H9 (cell line): ENCODE measurements at regions not wholly inside any gene's neighbourhood (a gene's known extent, or its start where the extent isn't known, plus 50 kb on each side); places are given as distances from the start of the nearest gene placed in this dataset.

Experiments
- DNase-seq: peaks from one replicate; pipeline ENCODE4 v3.0.0-alpha.2; 2017
- H2AFZ ChIP-seq: one replicate; pipeline ENCODE4 v1.6.1; 2013; ENCODE audit warnings: mild to moderate bottlenecking, low read length, control low read depth, moderate library complexity
- H2AK5ac ChIP-seq: 2 replicates; pipeline ENCODE4 v1.6.1; 2013; ENCODE audit warnings: low read length, control low read depth, mixed read lengths; ENCODE audit not compliant: insufficient read length
- H2BK120ac ChIP-seq: one replicate; pipeline ENCODE4 v1.6.1; 2013; ENCODE audit warnings: low read depth, mild to moderate bottlenecking, low read length, control low read depth, inconsistent platforms; ENCODE audit not compliant: poor library complexity, severe bottlenecking
- H2BK12ac ChIP-seq: 2 replicates; pipeline ENCODE4 v1.6.1; 2013; ENCODE audit warnings: low read length, control low read depth, mixed read lengths, low read depth; ENCODE audit not compliant: insufficient read length
- H2BK15ac ChIP-seq: 2 replicates; pipeline ENCODE4 v1.6.1; 2013; ENCODE audit warnings: low read depth, low read length, control low read depth
- H2BK20ac ChIP-seq: one replicate; pipeline ENCODE4 v1.6.1; 2013; ENCODE audit warnings: low read depth, mild to moderate bottlenecking, low read length, control low read depth, inconsistent platforms; ENCODE audit not compliant: poor library complexity, severe bottlenecking
- H2BK5ac ChIP-seq: 2 replicates; pipeline ENCODE4 v1.6.1; 2013; ENCODE audit warnings: low read length, control low read depth, mixed read lengths; ENCODE audit not compliant: insufficient read length
- H3K14ac ChIP-seq: 2 replicates; pipeline ENCODE4 v1.6.1; 2013; ENCODE audit warnings: low read length, control low read depth; ENCODE audit not compliant: insufficient read depth
- H3K18ac ChIP-seq: 2 replicates; pipeline ENCODE4 v1.6.1; 2013; ENCODE audit warnings: low read depth, mild to moderate bottlenecking, mixed read lengths, low read length, control low read depth; ENCODE audit not compliant: insufficient read length
- H3K23ac ChIP-seq: 2 replicates; pipeline ENCODE4 v1.6.1; 2013; ENCODE audit warnings: low read length, control low read depth, mixed read lengths, low read depth; ENCODE audit not compliant: insufficient read length
- H3K23me2 ChIP-seq: 2 replicates; pipeline ENCODE4 v1.6.1; 2013; ENCODE audit warnings: low read depth, mild to moderate bottlenecking, mixed read lengths, low read length, control low read depth; ENCODE audit not compliant: insufficient read length, poor library complexity, severe bottlenecking
- H3K27ac ChIP-seq: 2 replicates; pipeline ENCODE4 v1.5.1; 2013; ENCODE audit warnings: low read length, control low read depth, mixed read lengths, low read depth; ENCODE audit not compliant: insufficient read length
- H3K27me3 ChIP-seq: 2 replicates; pipeline ENCODE4 v1.6.1; 2013; ENCODE audit warnings: low read length, control low read depth, inconsistent platforms; ENCODE audit not compliant: insufficient read depth
- H3K4ac ChIP-seq: 2 replicates; pipeline ENCODE4 v1.6.1; 2013; ENCODE audit warnings: low read depth, mild to moderate bottlenecking, control low read depth, inconsistent platforms, low read length, moderate library complexity
- H3K4me1 ChIP-seq: 2 replicates; pipeline ENCODE4 v1.6.1; 2013; ENCODE audit warnings: low read length, control low read depth, inconsistent platforms; ENCODE audit not compliant: insufficient read depth
- H3K4me2 ChIP-seq: 2 replicates; pipeline ENCODE4 v1.6.1; 2013; ENCODE audit warnings: low read length, control low read depth, mixed read lengths; ENCODE audit not compliant: insufficient read length, insufficient read depth
- H3K56ac ChIP-seq: 2 replicates; pipeline ENCODE4 v1.6.1; 2013; ENCODE audit warnings: low read depth, mild to moderate bottlenecking, mixed read lengths, low read length, control low read depth; ENCODE audit not compliant: insufficient read length
- H3K79me1 ChIP-seq: 2 replicates; pipeline ENCODE4 v1.6.1; 2013; ENCODE audit warnings: low read depth, mild to moderate bottlenecking, moderate library complexity, low read length, control low read depth, inconsistent platforms; ENCODE audit not compliant: insufficient read depth, poor library complexity, severe bottlenecking
- H3K79me2 ChIP-seq: 2 replicates; pipeline ENCODE4 v1.6.1; 2013; ENCODE audit warnings: low read length, control low read depth, inconsistent platforms; ENCODE audit not compliant: insufficient read depth
- H3K9ac ChIP-seq: 2 replicates; pipeline ENCODE4 v1.6.1; 2013; ENCODE audit warnings: low read length, control low read depth, mixed read lengths; ENCODE audit not compliant: insufficient read length; ENCODE audit errors: extremely low read depth
- H3K9me3 ChIP-seq: one replicate; pipeline ENCODE4 v1.6.1; 2013; ENCODE audit warnings: low read depth, low read length, inconsistent platforms; ENCODE audit not compliant: control insufficient read depth
- H3T11ph ChIP-seq: one replicate; pipeline ENCODE4 v1.6.1; 2013; ENCODE audit warnings: mild to moderate bottlenecking, low read length, control low read depth, inconsistent platforms
- H4K20me1 ChIP-seq: one replicate; pipeline ENCODE4 v1.6.1; 2013; ENCODE audit not compliant: control insufficient read depth, insufficient read length, insufficient read depth
- H4K5ac ChIP-seq: 2 replicates; pipeline ENCODE4 v1.6.1; 2013; ENCODE audit warnings: low read depth, mild to moderate bottlenecking, mixed read lengths, low read length, control low read depth; ENCODE audit not compliant: insufficient read length
- H4K8ac ChIP-seq: replicated peaks from 2 replicates; pipeline ENCODE4 v1.6.1; 2013; ENCODE audit warnings: low read length, control low read depth, mixed read lengths, low read depth; ENCODE audit not compliant: insufficient read length
- H4K91ac ChIP-seq: 2 replicates; pipeline ENCODE4 v1.6.1; 2013; ENCODE audit warnings: low read depth, mild to moderate bottlenecking, moderate library complexity, mixed read lengths, low read length, control low read depth; ENCODE audit not compliant: insufficient read length
- H3K27ac Mint-ChIP-seq, 3 experiments: 2 replicates in 2 of 3; 3 replicates in 1 of 3; pipeline ENCODE4 v1.8.0; 2020 to 2021; ENCODE audit warnings: mixed read lengths in 3 of 3, mild to moderate bottlenecking in 1 of 3, moderate library complexity in 1 of 3
- H3K27me3 Mint-ChIP-seq: 2 replicates; pipeline ENCODE4 v1.8.0; 2021; ENCODE audit warnings: low read depth, mild to moderate bottlenecking, moderate library complexity, mixed read lengths
- H3K36me3 Mint-ChIP-seq, 3 experiments: 2 replicates in 2 of 3; 3 replicates in 1 of 3; pipeline ENCODE4 v1.8.0; 2020 to 2021; ENCODE audit warnings: low read depth in 3 of 3, mixed read lengths in 3 of 3; ENCODE audit not compliant: insufficient read depth in 1 of 3
- H3K4me1 Mint-ChIP-seq, 2 experiments: 2 replicates each; pipeline ENCODE4 v1.8.0; 2020; ENCODE audit warnings: mixed read lengths in 2 of 2
- H3K4me3 Mint-ChIP-seq, 2 experiments: 2 replicates in 1 of 2; 3 replicates in 1 of 2; pipeline ENCODE4 v1.8.0; 2020 to 2021; ENCODE audit warnings: mild to moderate bottlenecking in 2 of 2, mixed read lengths in 2 of 2, moderate library complexity in 1 of 2
- H3K9me3 Mint-ChIP-seq, 2 experiments: 2 replicates in 1 of 2; 3 replicates in 1 of 2; pipeline ENCODE4 v1.8.0; 2020; ENCODE audit warnings: mild to moderate bottlenecking in 2 of 2, mixed read lengths in 2 of 2, moderate library complexity in 1 of 2
- TF ChIP-seq, protein P1 (sequence below): fragments of 200-600 bp; sonication (generic); conservative IDR thresholded peaks from 3 replicates; pipeline ENCODE4 v1.8.0; 2021; ENCODE audit warnings: antibody characterized with exemption, mild to moderate bottlenecking

DNA sequence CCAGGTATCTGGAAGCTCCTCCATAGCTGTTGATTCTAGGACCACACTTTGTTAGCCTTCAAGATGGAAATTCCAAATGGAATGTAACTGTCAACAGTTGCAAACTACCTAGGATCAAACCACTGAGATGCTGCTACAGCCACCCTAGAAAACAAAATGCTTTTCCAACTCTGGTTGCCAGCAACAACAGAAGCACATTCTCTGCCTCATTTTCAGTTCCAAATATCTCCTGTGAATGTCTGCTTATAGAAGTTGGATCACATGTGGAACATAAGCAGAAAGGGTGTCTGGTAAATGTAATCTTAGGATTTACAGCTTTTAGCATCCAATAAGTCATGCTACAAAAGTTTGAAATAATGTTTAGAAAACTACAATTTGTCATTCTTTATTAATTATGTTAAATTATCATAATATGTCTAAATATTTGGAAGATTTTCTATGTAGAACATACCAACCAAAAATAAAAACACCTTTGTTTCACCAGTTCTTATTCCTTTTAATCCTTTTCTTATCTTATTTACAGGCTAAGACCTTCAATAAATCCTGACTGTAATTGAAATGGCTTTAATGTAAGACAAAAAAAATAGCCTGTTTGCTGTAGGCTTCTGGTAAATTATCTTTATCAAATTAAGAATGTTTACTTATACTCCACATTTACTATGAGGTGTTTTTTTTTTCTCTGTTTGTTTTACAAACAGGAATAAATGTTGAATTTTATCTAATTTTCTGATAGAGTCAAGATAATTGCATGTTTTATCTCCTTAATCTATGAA lies 687.1 kb downstream of the IGSF11 start:
- H3K56ac ChIP-seq = no peak overlapping the region
- no peak overlapping the region for H2BK20ac ChIP-seq
- no peaks in the 10 kb centered on the region for H3K27me3 Mint-ChIP-seq

More for the DNA sequence above, 687.1 kb downstream of the IGSF11 start:
- peaks cover 9 to 10% of the 10 kb centered on the region in 2 experiments for H3K9me3 Mint-ChIP-seq
- Histone ChIP-seq H3T11ph (no peak overlapping the region), H2BK15ac (no peak overlapping the region), H2AK5ac (no peak overlapping the region), H2BK120ac (no peak overlapping the region), H3K79me1 (no peaks in the 10 kb centered on the region), H3K4me2 (no peak overlapping the region), H3K9ac (no peak overlapping the region), H3K27me3 (no peaks in the 10 kb centered on the region), H3K4me1 (no peaks in the 10 kb centered on the region), H3K79me2 (no peaks in the 10 kb centered on the region), H3K4ac (no peak overlapping the region), H3K23me2 (no peaks in the 10 kb centered on the region), H2AFZ (no peak overlapping the region), H4K5ac (no peak overlapping the region), H3K14ac (no peak overlapping the region), H2BK5ac (no peak overlapping the region), H4K20me1 (no peaks in the 10 kb centered on the region), H3K23ac (no peak overlapping the region), H4K91ac (no peak overlapping the region), H3K9me3 (no peaks in the 10 kb centered on the region), H3K18ac (no peak overlapping the region), H3K27ac (no peak overlapping the region), H4K8ac (no peak overlapping the region), H2BK12ac (no peak overlapping the region)
- TF ChIP-seq, protein P1, sequence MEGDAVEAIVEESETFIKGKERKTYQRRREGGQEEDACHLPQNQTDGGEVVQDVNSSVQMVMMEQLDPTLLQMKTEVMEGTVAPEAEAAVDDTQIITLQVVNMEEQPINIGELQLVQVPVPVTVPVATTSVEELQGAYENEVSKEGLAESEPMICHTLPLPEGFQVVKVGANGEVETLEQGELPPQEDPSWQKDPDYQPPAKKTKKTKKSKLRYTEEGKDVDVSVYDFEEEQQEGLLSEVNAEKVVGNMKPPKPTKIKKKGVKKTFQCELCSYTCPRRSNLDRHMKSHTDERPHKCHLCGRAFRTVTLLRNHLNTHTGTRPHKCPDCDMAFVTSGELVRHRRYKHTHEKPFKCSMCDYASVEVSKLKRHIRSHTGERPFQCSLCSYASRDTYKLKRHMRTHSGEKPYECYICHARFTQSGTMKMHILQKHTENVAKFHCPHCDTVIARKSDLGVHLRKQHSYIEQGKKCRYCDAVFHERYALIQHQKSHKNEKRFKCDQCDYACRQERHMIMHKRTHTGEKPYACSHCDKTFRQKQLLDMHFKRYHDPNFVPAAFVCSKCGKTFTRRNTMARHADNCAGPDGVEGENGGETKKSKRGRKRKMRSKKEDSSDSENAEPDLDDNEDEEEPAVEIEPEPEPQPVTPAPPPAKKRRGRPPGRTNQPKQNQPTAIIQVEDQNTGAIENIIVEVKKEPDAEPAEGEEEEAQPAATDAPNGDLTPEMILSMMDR = no peak
- no peak overlapping the region for H3K4me3 Mint-ChIP-seq
- H3K4me1 Mint-ChIP-seq = no peaks in the 10 kb centered on the region
- no peak for DNase-seq
- H3K36me3 Mint-ChIP-seq = peaks cover 3 to 15% (median 4%) of the 10 kb centered on the region in 3 experiments; a peak in 5 of 7 replicates
- no peak overlapping the region for H3K27ac Mint-ChIP-seq
